HG03442 (cell line): ENCODE measurements at regions not wholly inside any gene's neighbourhood (a gene's known extent, or its start where the extent isn't known, plus 50 kb on each side); places are given as distances from the start of the nearest gene placed in this dataset.
"Not testable (repeated sequence)": the region's sequence is repeated elsewhere in the genome, so short reads cannot be mapped to it uniquely, and the experiment has no call there.

Source experiments
- ATAC-seq: cut with Tn5 transposase; IDR thresholded peaks from one replicate; pipeline ENCODE4 v1.9.1; 2021; ENCODE audit warnings: mild to moderate bottlenecking, moderate library complexity; ENCODE audit not compliant: unreplicated experiment

DNA sequence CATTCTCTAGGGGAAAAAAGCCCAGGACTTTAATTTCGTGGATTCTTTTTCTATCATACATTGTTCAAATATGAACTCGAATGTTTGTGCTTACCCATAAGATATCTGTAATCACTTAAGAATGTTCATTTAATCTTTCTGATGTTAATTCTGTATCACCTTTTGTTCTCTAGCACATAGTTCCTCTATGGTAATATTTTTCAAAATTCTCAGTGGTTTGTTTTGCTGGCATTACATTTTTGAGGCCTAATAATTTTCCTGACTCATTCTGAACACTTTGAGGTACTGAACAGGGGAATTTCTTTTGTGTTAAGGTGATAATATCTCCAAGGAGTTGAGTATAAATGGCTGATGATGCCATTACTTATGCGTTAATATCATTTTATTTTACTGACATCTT, 490.7 kb upstream of the PITX2 start:
- ATAC-seq = no peak

- no peak for ATAC-seq
These were observed 493.0 kb upstream of the PITX2 start for GRCh38 chr4:111115881-111116280.

DNA sequence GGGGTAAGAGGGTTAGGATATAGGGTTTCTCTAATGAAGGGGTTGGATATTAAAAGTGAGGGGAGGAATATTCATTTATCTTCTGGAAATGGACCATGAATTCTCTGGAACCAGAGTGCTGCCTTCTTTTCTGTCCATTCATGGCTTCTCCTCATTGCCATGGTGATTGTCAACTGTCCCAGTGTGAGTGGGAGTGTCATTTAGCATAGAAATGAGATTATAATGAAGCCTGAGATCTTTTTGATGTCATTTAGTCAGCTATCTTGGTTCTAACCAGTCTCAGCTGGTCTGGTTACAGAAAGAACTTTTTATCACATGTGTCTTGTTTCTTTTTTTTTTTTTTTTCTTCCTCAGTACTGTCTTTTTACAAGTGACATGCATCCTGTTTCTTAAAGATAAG, 497.3 kb upstream of the PITX2 start:
- ATAC-seq = no peak

- no peak for ATAC-seq
These were observed 503.5 kb upstream of the PITX2 start for GRCh38 chr4:111126340-111126739.

DNA sequence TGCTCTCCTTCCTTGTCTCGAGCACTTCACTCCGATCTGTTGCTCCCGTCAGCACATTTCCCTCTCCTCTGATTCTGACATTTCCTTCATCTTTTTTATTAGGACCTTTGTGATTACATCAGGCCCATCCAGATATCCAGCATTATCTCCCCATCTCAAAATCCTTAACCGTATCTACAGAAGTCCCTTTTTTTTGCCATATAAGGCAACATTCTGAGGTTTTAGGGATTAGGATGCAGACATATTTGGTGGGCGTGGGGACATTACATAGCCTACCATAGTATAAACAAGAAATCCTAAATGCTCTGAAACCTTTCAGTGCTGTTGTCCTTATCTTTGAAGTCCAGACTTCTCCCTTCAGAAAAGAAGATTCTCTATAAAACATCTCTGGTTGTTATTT, 505.0 kb upstream of the PITX2 start:
- no peak for ATAC-seq

DNA sequence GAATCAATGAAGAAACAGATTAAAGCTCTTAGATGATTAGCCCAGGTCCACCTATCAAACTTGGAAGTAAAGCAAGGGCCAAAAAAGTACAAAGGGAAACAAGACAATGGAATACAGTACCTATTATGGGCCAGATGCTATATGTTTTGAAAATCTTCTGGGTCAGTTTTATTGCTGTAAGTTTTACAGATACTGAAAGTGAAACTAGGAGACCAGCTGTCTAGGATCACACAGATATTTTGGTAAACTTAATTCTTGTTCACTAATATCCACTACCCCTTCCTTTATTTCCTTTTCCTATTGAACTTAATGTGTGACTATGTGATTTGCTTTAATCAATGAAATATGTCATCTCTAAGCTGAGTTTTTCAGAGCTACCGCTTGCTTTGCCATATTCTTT, 505.4 kb upstream of the PITX2 start:
- no peak for ATAC-seq

DNA sequence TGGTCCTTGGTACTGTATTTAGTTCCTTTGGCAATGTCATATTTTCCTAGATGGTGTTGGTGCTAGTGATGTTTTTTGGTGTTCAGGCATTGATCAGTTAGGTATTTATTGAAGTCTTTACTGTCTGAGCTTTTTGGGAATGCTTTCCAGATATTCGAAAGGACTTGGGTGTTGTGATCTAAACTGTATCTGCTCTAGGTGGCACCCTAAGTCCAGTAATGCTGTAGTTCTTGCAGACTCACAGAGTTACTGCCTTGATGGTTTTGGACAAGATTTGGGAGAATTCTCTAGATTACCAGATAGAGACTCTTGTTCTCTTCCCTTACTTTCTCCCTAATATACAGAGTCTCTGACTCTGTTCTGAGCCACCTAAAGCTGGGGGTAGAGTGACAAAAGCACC, 513.6 kb upstream of the PITX2 start:
- no peak for ATAC-seq

GRCh38 chr4:111136967-111137366, 514.1 kb upstream of the PITX2 start:
- ATAC-seq = no peak

DNA sequence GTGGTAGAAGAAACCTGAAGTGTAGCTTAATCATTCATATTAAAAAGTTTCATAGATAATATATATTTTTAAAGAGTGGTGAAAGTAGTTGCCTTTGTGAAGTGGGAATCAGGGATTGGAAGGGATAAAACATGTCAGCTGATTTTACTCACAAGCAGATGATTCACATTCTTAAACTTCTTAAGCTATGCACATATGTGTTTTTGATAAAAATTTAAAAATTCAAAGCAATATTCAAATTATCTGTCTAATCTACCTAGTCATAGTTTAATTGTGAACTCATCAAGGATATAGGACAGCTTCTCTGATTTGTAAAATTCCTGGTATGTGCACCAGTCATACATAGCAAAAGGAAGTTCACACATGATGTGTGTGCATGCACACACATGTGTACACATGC, 520.6 kb upstream of the PITX2 start:
- ATAC-seq = no peak

- ATAC-seq = no peak
These were observed 532.1 kb upstream of the PITX2 start for GRCh38 chr4:111154934-111155333.

DNA sequence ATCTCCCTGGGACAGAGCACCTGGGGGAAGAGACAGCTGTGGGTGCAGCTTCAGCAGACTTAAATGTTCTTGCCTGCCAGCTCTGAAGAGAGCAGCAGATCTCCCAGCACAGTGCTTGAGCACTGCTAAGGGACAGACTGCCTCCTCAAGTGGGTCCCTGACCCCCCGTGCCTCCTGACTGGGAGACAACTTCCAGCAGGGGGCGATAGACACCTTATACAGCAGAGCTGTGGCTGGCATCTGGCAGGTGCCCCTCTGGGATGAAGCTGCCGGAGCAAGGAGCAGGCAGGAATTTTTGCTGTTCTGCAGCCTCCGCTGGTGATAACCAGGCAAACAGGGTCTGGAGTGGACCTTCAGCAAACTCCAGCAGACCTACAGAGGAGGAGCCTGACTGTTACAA, 541.7 kb upstream of the PITX2 start:
- not testable (repeated sequence) for ATAC-seq

- ATAC-seq = no peak
These were observed 551.5 kb upstream of the PITX2 start for GRCh38 chr4:111174331-111174730.

DNA sequence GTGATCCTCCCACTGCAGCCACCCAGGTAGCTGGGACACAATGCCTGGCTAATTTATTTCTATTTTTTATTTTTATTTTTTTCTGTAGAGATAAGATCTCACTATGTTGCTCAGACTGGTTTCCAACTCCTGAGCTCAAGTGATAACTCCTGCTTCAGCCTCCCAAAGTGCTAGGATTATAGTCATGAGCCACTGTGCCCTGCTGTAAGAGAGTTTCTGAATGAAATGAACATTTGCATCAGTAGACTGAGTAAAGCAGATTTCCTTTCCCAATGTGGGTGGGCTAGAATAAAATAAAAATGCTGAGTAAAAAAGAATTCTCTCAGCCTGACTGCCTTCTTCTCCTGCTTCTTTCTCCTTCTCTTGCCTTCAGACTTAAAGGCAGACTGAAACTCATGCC, 555.4 kb upstream of the PITX2 start:
- ATAC-seq = no peak

- no peak for ATAC-seq
These were observed 564.2 kb upstream of the PITX2 start for GRCh38 chr4:111187108-111187507.

DNA sequence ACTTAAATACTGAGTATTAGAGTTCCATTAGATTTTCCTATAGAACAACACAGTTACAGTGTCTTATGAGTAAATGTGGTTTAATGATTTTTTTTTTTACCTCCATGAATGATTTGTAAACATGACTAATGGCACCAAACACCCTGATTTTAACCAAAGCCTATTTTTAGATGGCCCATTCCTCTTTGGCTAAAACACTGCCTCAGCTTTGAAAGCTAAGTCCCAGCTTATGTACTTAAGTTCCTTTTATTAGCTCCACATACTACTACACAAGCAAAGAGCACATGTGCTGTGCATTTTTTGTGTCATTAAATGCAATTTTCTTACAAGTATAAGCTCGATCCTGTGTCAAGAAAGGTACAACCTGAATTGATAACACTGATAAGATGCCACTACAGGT, 575.6 kb upstream of the PITX2 start:
- ATAC-seq = no peak

DNA sequence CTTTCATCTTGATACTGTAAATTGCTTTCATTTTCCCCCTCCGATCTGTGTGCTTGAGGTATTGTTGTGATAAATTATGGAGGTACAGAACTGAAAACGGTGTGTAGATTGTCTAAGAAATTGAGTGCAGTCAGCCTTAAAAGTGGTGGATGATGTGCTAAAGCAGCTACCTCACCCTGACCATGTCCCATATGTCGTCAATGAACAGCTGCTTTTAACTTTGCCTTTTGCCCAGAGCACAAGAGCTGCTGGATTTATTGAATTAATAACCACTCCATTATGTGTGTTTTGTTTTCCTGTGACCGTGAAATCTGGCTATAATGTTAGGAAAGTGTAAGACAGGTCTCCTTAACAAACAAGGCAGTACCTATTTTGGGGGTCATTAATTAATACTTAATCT, 581.9 kb upstream of the PITX2 start:
- ATAC-seq = no peak

GRCh38 chr4:111208970-111209369, 586.1 kb upstream of the PITX2 start:
- ATAC-seq = no peak

GRCh38 chr4:111209706-111210105, 586.8 kb upstream of the PITX2 start:
- no peak for ATAC-seq

- no peak for ATAC-seq
These were observed 587.7 kb upstream of the PITX2 start for GRCh38 chr4:111210595-111210994.

DNA sequence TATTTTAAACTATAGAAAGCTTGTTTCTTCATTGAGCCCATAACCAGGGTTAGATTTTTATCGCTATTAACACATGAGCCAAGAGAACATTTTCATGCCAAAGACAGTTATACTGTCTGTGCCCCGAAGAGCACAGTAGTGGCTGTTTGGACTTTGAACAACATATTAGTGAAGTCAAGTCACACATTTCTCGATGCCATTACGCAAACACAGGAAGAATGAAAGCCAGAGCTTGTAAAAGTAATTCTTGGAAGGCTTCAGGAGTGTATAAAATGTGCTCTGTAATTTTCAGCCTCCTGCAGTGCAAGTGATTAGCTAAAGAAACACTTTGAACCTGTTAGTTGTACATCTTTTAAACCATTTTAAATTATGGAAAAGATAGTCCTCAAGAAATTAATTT, 590.7 kb upstream of the PITX2 start:
- no peak for ATAC-seq

DNA sequence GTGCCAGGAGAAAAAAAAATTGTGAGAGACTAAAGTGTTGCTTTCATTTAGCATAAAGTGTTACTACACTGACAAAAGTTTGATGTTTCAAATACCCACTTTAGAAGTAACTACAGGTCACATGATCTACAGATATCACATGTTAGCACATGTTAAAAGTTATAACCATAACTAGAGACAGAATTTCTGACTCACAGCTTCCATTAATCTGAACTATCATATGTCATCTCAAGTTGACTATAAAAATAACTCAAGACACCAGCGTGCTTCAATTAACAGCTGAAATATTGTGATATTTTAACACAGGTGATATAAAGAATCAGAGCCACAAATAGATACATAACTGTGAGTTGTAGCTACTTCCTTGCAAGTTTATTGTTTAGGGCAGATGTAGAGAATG, 591.5 kb upstream of the PITX2 start:
- ATAC-seq = no peak

DNA sequence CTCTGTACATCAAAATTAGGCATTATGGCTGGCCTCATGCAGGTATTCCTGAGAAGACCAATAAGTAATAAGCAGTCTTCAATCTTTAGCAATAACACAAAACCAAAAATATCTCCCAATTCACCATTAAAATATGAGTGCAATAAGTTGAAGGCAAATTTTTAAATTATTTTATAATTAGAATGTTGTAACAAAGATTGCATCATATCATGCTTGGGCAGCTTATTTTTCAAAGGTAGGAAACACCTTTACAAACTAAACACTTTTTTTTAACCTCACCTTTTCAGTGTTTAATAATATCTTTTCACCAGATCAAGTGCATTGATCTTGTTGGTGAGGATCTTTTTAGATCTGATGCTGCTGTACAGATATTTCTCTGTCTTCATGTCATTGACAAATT, 592.9 kb upstream of the PITX2 start:
- ATAC-seq = no peak

DNA sequence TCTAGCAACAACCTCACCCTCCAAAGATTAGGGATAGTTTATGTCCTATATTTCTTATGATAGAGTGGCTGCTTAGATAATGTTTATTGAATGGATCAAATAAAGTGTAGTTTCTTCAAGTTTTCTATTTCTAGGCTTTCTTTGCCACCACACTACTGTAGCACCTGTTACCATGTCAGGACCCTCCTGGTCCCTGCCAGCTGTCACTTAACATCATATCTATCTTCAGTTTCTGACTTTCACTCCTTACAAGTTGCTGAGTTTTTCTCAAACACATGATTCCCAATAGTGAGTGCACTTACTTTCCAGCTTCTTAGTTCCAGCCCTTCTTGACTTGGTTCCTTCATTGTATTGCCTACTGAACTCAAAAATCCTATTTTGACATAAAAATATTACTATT, 593.9 kb upstream of the PITX2 start:
- no peak for ATAC-seq

DNA sequence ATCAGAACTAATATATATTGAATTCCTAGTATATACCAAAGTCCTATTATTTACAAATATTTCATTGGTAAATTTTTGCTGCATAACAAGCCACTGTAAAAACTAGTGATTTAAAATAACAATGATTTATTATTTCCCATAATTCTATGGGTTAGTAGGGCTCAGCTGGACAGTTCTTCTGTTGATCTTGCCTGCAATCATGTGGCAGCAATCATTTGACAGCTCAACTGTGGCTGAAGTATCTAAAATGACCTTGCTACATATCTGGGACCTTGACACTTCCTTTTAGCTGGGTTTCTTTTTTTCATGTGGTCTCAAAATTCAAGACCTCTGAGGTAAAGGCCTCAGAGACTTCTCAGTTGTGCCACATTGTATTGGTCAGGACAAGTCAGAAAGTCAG, 598.5 kb upstream of the PITX2 start:
- ATAC-seq = no peak
